CD4-positive, alpha-beta memory T cell (primary cell): ENCODE measurements at regions not wholly inside any gene's neighbourhood (a gene's known extent, or its start where the extent isn't known, plus 50 kb on each side); places are given as distances from the start of the nearest gene placed in this dataset.

Experiments
- CTCF ChIA-PET: fragments of 350-600 bp; sonication (Branson Sonifier 250); formaldehyde crosslinking; loops from one replicate; lab custom pipeline; 2021; ENCODE audit warnings: inconsistent platforms; ENCODE audit not compliant: partially characterized antibody; lab: Charles Lee
- POLR2A ChIA-PET: fragments of 350-600 bp; sonication (Branson Sonifier 250); formaldehyde crosslinking; loops from one replicate; lab custom pipeline; 2021; ENCODE audit not compliant: partially characterized antibody; lab: Charles Lee
- DNase-seq, 5 donors: peaks; one replicate each; pipeline versions ENCODE4 v3.0.0 to v3.0.0-alpha.2; 2020 to 2022; ENCODE audit warnings: mixed read lengths in 1 of 5
- H3K27ac ChIP-seq: one replicate; pipeline ENCODE4 v1.7.0; 2013; ENCODE audit warnings: low read depth, low read length
- H3K27me3 ChIP-seq: 2 replicates; pipeline ENCODE4 v1.7.0; 2013; ENCODE audit warnings: mild to moderate bottlenecking, low read length, moderate library complexity; ENCODE audit not compliant: insufficient read depth
- H3K36me3 ChIP-seq: 2 replicates; pipeline ENCODE4 v1.7.0; 2013; ENCODE audit warnings: mild to moderate bottlenecking, low read length, moderate library complexity; ENCODE audit not compliant: insufficient read depth
- H3K4me1 ChIP-seq: 2 replicates; pipeline ENCODE4 v1.7.0; 2013; ENCODE audit warnings: mild to moderate bottlenecking, low read length, moderate library complexity; ENCODE audit not compliant: insufficient read depth
- H3K4me3 ChIP-seq, 2 donors: one replicate each; pipeline ENCODE4 v1.7.0; 2013; ENCODE audit warnings: low read length in 2 of 2, mild to moderate bottlenecking in 1 of 2
- H3K9me3 ChIP-seq, 2 donors: one replicate each; pipeline ENCODE4 v1.7.0; 2013; ENCODE audit warnings: low read length in 2 of 2, control low read depth in 1 of 2; ENCODE audit not compliant: control insufficient read depth in 1 of 2
- H3K27ac Mint-ChIP-seq, 7 donors: one replicate each; pipeline ENCODE4 v1.8.0; 2020 to 2021; ENCODE audit warnings: mixed read lengths in 7 of 7, mild to moderate bottlenecking in 6 of 7, inconsistent platforms in 3 of 7, moderate library complexity in 3 of 7
- H3K27me3 Mint-ChIP-seq, 2 donors: one replicate each; pipeline ENCODE4 v1.8.0; 2020 to 2021; ENCODE audit warnings: mixed read lengths in 2 of 2
- H3K36me3 Mint-ChIP-seq, 2 donors: one replicate each; pipeline ENCODE4 v1.8.0; 2020 to 2021; ENCODE audit warnings: mixed read lengths in 2 of 2, inconsistent platforms in 1 of 2, mild to moderate bottlenecking in 1 of 2
- H3K4me1 Mint-ChIP-seq, 4 donors: one replicate each; pipeline ENCODE4 v1.8.0; 2020 to 2021; ENCODE audit warnings: mixed read lengths in 4 of 4, mild to moderate bottlenecking in 1 of 4
- H3K4me3 Mint-ChIP-seq, 8 donors: one replicate each; pipeline ENCODE4 v1.8.0; 2020 to 2021; ENCODE audit warnings: mixed read lengths in 8 of 8, mild to moderate bottlenecking in 7 of 8, moderate library complexity in 6 of 8, inconsistent platforms in 3 of 8
- H3K9me3 Mint-ChIP-seq, 8 donors: one replicate each; pipeline ENCODE4 v1.8.0; 2020 to 2021; ENCODE audit warnings: mixed read lengths in 8 of 8, mild to moderate bottlenecking in 5 of 8, inconsistent platforms in 3 of 8, moderate library complexity in 1 of 8
- intact Hi-C: fragments of 100-400 bp; cut with micrococcal nuclease; formaldehyde crosslinking; loops from one replicate; pipeline ENCODE4 v1.15.1; 2023

- no peak for DNase-seq
- ChIA-PET POLR2A (no interaction called here), CTCF (no interaction called here)
- Histone ChIP-seq H3K4me1 (no peaks in the 10 kb centered on the region), H3K9me3 (no peaks in the 10 kb centered on the region), H3K27me3 (no peaks in the 10 kb centered on the region), H3K36me3 (no peaks in the 10 kb centered on the region), H3K27ac (no peak overlapping the region), H3K4me3 (no peak overlapping the region)
- no peaks in the 10 kb centered on the region for H3K36me3 Mint-ChIP-seq
- H3K9me3 Mint-ChIP-seq, result no peaks in the 10 kb centered on the region
- H3K4me3 Mint-ChIP-seq, result no peak overlapping the region
- H3K27ac Mint-ChIP-seq, result no peak overlapping the region
- H3K4me1 Mint-ChIP-seq, result no peaks in the 10 kb centered on the region
- H3K27me3 Mint-ChIP-seq, result no peaks in the 10 kb centered on the region
- intact Hi-C loops, result no loop called here
Measured at GRCh38 chr2:155730804-155731203, 601.7 kb downstream of the NR4A2 start.

GRCh38 chr2:155727187-155727895, 605.2 kb downstream of the NR4A2 start:
- DNase-seq, result no peak
- Mint-ChIP-seq H3K27ac (no peak overlapping the region), H3K9me3 (no peaks in the 10 kb centered on the region), H3K4me3 (no peak overlapping the region), H3K4me1 (no peaks in the 10 kb centered on the region), H3K36me3 (no peaks in the 10 kb centered on the region), H3K27me3 (no peaks in the 10 kb centered on the region)
- Histone ChIP-seq H3K9me3 (no peaks in the 10 kb centered on the region), H3K36me3 (no peaks in the 10 kb centered on the region), H3K4me1 (no peaks in the 10 kb centered on the region), H3K27me3 (no peaks in the 10 kb centered on the region), H3K27ac (no peak overlapping the region), H3K4me3 (no peak overlapping the region)
- ChIA-PET POLR2A (no interaction called here), CTCF (no interaction called here)
- intact Hi-C loops, result no loop called here

- H3K9me3 Mint-ChIP-seq, result no peaks in the 10 kb centered on the region
Measured at GRCh38 chr2:155722290-155722689, 610.2 kb downstream of the NR4A2 start.

GRCh38 chr2:155715705-155716104, 616.8 kb downstream of the NR4A2 start:
- Mint-ChIP-seq H3K9me3 (no peaks in the 10 kb centered on the region), H3K4me3 (no peak overlapping the region), H3K27ac (peak overlapping the region in 1 of 7 donors; percentile 7), H3K36me3 (no peaks in the 10 kb centered on the region), H3K27me3 (no peaks in the 10 kb centered on the region), H3K4me1 (no peaks in the 10 kb centered on the region)
- H3K27me3 ChIP-seq, result no peaks in the 10 kb centered on the region
- H3K4me3 ChIP-seq, result no peak overlapping the region
- intact Hi-C loops, result no loop called here
- no peaks in the 10 kb centered on the region for H3K36me3 ChIP-seq
- H3K27ac ChIP-seq, result no peak overlapping the region
- POLR2A ChIA-PET, result no interaction called here
- CTCF ChIA-PET, result no interaction called here
- H3K4me1 ChIP-seq, result no peaks in the 10 kb centered on the region
- no peak for DNase-seq
- H3K9me3 ChIP-seq, result no peaks in the 10 kb centered on the region

More at GRCh38 chr2:155722290-155722689, 610.2 kb downstream of the NR4A2 start:
- no peaks in the 10 kb centered on the region for H3K27me3 Mint-ChIP-seq
- ChIA-PET CTCF (no interaction called here), POLR2A (no interaction called here)
- Histone ChIP-seq H3K27ac (no peak overlapping the region), H3K4me1 (no peaks in the 10 kb centered on the region), H3K36me3 (no peaks in the 10 kb centered on the region), H3K9me3 (no peaks in the 10 kb centered on the region), H3K4me3 (no peak overlapping the region), H3K27me3 (no peaks in the 10 kb centered on the region)
- no peaks in the 10 kb centered on the region for H3K4me1 Mint-ChIP-seq
- intact Hi-C loops, result no loop called here
- H3K27ac Mint-ChIP-seq, result no peak overlapping the region
- H3K36me3 Mint-ChIP-seq, result no peaks in the 10 kb centered on the region
- DNase-seq, result no peak
- no peak overlapping the region for H3K4me3 Mint-ChIP-seq

GRCh38 chr2:155714983-155715382, 617.5 kb downstream of the NR4A2 start:
- no peaks in the 10 kb centered on the region for H3K27me3 ChIP-seq
- H3K36me3 ChIP-seq, result no peaks in the 10 kb centered on the region
- no peak overlapping the region for H3K27ac Mint-ChIP-seq
- no peaks in the 10 kb centered on the region for H3K4me1 Mint-ChIP-seq
- no peak overlapping the region for H3K27ac ChIP-seq
- H3K27me3 Mint-ChIP-seq, result no peaks in the 10 kb centered on the region
- intact Hi-C loops, result no loop called here
- no peaks in the 10 kb centered on the region for H3K9me3 ChIP-seq
- no peak overlapping the region for H3K4me3 Mint-ChIP-seq
- no peak for DNase-seq
- no peaks in the 10 kb centered on the region for H3K36me3 Mint-ChIP-seq
- H3K4me3 ChIP-seq, result no peak overlapping the region
- H3K9me3 Mint-ChIP-seq, result no peaks in the 10 kb centered on the region
- H3K4me1 ChIP-seq, result no peaks in the 10 kb centered on the region
- ChIA-PET CTCF (no interaction called here), POLR2A (interaction anchor here (0.5 kb wide), 1 partner anchor 36 kb away, joined by 3 read pairs; no protein-coding TSS in a partner anchor)

GRCh38 chr2:155708071-155708470, 624.5 kb downstream of the NR4A2 start:
- no peak overlapping the region for H3K4me3 ChIP-seq
- H3K9me3 ChIP-seq, result no peaks in the 10 kb centered on the region
- CTCF ChIA-PET, result no interaction called here
- DNase-seq, result no peak
- H3K36me3 ChIP-seq, result no peaks in the 10 kb centered on the region
- intact Hi-C loops, result no loop called here
- Mint-ChIP-seq H3K4me3 (no peak overlapping the region), H3K27me3 (no peaks in the 10 kb centered on the region), H3K4me1 (no peaks in the 10 kb centered on the region), H3K36me3 (no peaks in the 10 kb centered on the region), H3K27ac (no peak overlapping the region), H3K9me3 (no peaks in the 10 kb centered on the region)
- POLR2A ChIA-PET, result no interaction called here
- no peak overlapping the region for H3K27ac ChIP-seq
- no peaks in the 10 kb centered on the region for H3K27me3 ChIP-seq
- H3K4me1 ChIP-seq, result no peaks in the 10 kb centered on the region

GRCh38 chr2:155703917-155704316, 628.6 kb downstream of the NR4A2 start:
- Mint-ChIP-seq H3K4me1 (no peaks in the 10 kb centered on the region), H3K27ac (no peak overlapping the region)

More at GRCh38 chr2:155703917-155704316, 628.6 kb downstream of the NR4A2 start:
- ChIA-PET CTCF (no interaction called here), POLR2A (no interaction called here)
- no peaks in the 10 kb centered on the region for H3K9me3 ChIP-seq
- DNase-seq, result no peak
- no peaks in the 10 kb centered on the region for H3K27me3 Mint-ChIP-seq
- intact Hi-C loops, result no loop called here
- H3K4me1 ChIP-seq, result no peaks in the 10 kb centered on the region
- no peak overlapping the region for H3K4me3 Mint-ChIP-seq
- H3K36me3 ChIP-seq, result no peaks in the 10 kb centered on the region
- no peak overlapping the region for H3K4me3 ChIP-seq
- no peaks in the 10 kb centered on the region for H3K9me3 Mint-ChIP-seq
- no peaks in the 10 kb centered on the region for H3K27me3 ChIP-seq
- no peaks in the 10 kb centered on the region for H3K36me3 Mint-ChIP-seq
- H3K27ac ChIP-seq, result no peak overlapping the region
